ENCODE measurements at regions not wholly inside any gene's neighbourhood (a gene's known extent, or its start where the extent isn't known, plus 50 kb on each side); places are given as distances from the start of the nearest gene placed in this dataset.

- TF ChIP-seq CTCF (conservative IDR thresholded peaks at IDR 0.05 in 1 of 2, IDR thresholded peaks at IDR 0.05 in 1 of 2; ENCODE audit: low read depth in 1 of 2, low read length in 2 of 2) (no peak), EZH2 (IDR thresholded peaks at IDR 0.05; ENCODE audit: low read length, missing control alignments) (no peak)
These were observed 775.4 kb upstream of the CDH2 start for GRCh38 chr18:28952339-28952738.

Data from fibroblast of lung (primary cell).